Naive thymus-derived CD4-positive, alpha-beta T cell (primary cell): ENCODE measurements at regions not wholly inside any gene's neighbourhood (a gene's known extent, or its start where the extent isn't known, plus 50 kb on each side); places are given as distances from the start of the nearest gene placed in this dataset.

Source experiments
- ATAC-seq: fragments of 150-1000 bp; cut with Tn5 transposase; 2 replicates; pipeline ENCODE4 v1.10.0; 2021; ENCODE audit warnings: mild to moderate bottlenecking, moderate library complexity
- CTCF ChIA-PET: fragments of 350-600 bp; sonication (Branson Sonifier 250); formaldehyde crosslinking; loops from one replicate; lab custom pipeline; 2021; ENCODE audit warnings: antibody characterized with exemption; lab: Charles Lee
- POLR2A ChIA-PET: fragments of 350-600 bp; sonication (Branson Sonifier 250); formaldehyde crosslinking; loops from one replicate; lab custom pipeline; 2021; ENCODE audit warnings: antibody characterized with exemption, inconsistent platforms; lab: Charles Lee
- DNase-seq, 9 donors: peaks; one replicate each; pipeline versions ENCODE4 v3.0.0 to v3.0.0-alpha.2; 2020 to 2022; ENCODE audit warnings: mixed read lengths in 1 of 9
- H3K27ac ChIP-seq: one replicate; pipeline ENCODE4 v1.7.0; 2013; ENCODE audit warnings: mild to moderate bottlenecking, low read depth, low read length, moderate library complexity
- H3K27me3 ChIP-seq, 2 donors: one replicate each; pipeline ENCODE4 v1.7.0; 2013; ENCODE audit warnings: low read length in 2 of 2, mild to moderate bottlenecking in 2 of 2, moderate library complexity in 2 of 2; ENCODE audit not compliant: control insufficient read depth in 2 of 2, insufficient read depth in 2 of 2
- H3K36me3 ChIP-seq, 3 experiments: 1 replicate in 2 of 3; 2 replicates in 1 of 3; pipeline ENCODE4 v1.7.0; 2013; ENCODE audit warnings: low read length in 3 of 3, mild to moderate bottlenecking in 3 of 3, moderate library complexity in 1 of 3; ENCODE audit not compliant: insufficient read depth in 3 of 3, control insufficient read depth in 2 of 3
- H3K4me1 ChIP-seq, 2 donors: one replicate each; pipeline ENCODE4 v1.7.0; 2013; ENCODE audit warnings: low read length in 2 of 2, mild to moderate bottlenecking in 2 of 2, moderate library complexity in 1 of 2; ENCODE audit not compliant: control insufficient read depth in 2 of 2, insufficient read depth in 2 of 2
- H3K4me3 ChIP-seq: 2 replicates; pipeline ENCODE4 v1.7.0; 2013; ENCODE audit warnings: mild to moderate bottlenecking, low read length
- H3K9me3 ChIP-seq, 3 experiments: 1 replicate in 2 of 3; 2 replicates in 1 of 3; pipeline ENCODE4 v1.7.0; 2013; ENCODE audit warnings: low read length in 3 of 3; ENCODE audit not compliant: control insufficient read depth in 2 of 3
- H3K27ac Mint-ChIP-seq, 9 donors: one replicate each; pipeline ENCODE4 v1.8.0; 2020 to 2022; ENCODE audit warnings: mixed read lengths in 9 of 9, mild to moderate bottlenecking in 8 of 9, moderate library complexity in 5 of 9, inconsistent platforms in 2 of 9
- H3K27me3 Mint-ChIP-seq, 5 donors: one replicate each; pipeline ENCODE4 v1.8.0; 2021 to 2022; ENCODE audit warnings: mixed read lengths in 5 of 5, mild to moderate bottlenecking in 1 of 5
- H3K36me3 Mint-ChIP-seq, 5 donors: one replicate each; pipeline ENCODE4 v1.8.0; 2020 to 2022; ENCODE audit warnings: mixed read lengths in 5 of 5, mild to moderate bottlenecking in 3 of 5, inconsistent platforms in 1 of 5
- H3K4me1 Mint-ChIP-seq, 7 donors: one replicate each; pipeline ENCODE4 v1.8.0; 2020 to 2022; ENCODE audit warnings: mixed read lengths in 7 of 7, mild to moderate bottlenecking in 3 of 7, inconsistent platforms in 1 of 7
- H3K4me3 Mint-ChIP-seq, 10 donors: one replicate each; pipeline ENCODE4 v1.8.0; 2020 to 2022; ENCODE audit warnings: mild to moderate bottlenecking in 10 of 10, mixed read lengths in 10 of 10, moderate library complexity in 6 of 10, inconsistent platforms in 2 of 10
- H3K9me3 Mint-ChIP-seq, 11 donors: one replicate each; pipeline ENCODE4 v1.8.0; 2020 to 2022; ENCODE audit warnings: mixed read lengths in 11 of 11, mild to moderate bottlenecking in 4 of 11, inconsistent platforms in 1 of 11, moderate library complexity in 1 of 11
- intact Hi-C, 2 donors: fragments of 100-400 bp; cut with micrococcal nuclease; formaldehyde crosslinking; loops; one replicate each; pipeline ENCODE4 v1.15.1; 2023

DNA sequence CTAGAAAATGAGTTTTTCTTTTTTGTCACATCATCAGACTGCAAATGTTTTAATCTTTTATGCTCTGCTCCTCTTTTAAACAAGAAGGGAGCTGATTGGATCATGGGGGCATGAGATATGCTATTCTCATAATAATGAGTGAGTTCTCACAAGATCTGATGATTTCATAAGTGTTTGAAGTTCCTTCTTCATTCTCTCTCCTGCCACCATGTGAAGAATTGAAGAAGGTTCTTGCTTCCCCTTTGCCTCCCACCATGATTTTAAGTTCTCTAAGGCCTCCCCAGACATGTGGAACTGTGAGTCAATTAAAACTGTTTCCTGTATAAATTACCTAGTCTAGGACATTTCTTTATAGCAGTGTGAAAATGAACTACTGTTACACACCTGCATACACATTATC is 218.2 kb downstream of the NRIP1 start:
- no peak for ATAC-seq
- CTCF ChIA-PET, result no interaction called here
- Mint-ChIP-seq H3K9me3 (peaks cover 0 to 20% (median 9%) of the 10 kb centered on the region in 11 donors), H3K27ac (no peak overlapping the region), H3K4me3 (no peak overlapping the region), H3K4me1 (no peaks in the 10 kb centered on the region), H3K36me3 (peaks cover 0 to 12% (median 4%) of the 10 kb centered on the region in 5 donors), H3K27me3 (no peaks in the 10 kb centered on the region)
- POLR2A ChIA-PET, result no interaction called here
- Histone ChIP-seq H3K9me3 (no peaks in the 10 kb centered on the region), H3K27ac (no peak overlapping the region), H3K4me3 (no peak overlapping the region), H3K27me3 (no peaks in the 10 kb centered on the region), H3K36me3 (no peaks in the 10 kb centered on the region), H3K4me1 (no peaks in the 10 kb centered on the region)
- DNase-seq, result no peak
- intact Hi-C loops, result no loop called here

DNA sequence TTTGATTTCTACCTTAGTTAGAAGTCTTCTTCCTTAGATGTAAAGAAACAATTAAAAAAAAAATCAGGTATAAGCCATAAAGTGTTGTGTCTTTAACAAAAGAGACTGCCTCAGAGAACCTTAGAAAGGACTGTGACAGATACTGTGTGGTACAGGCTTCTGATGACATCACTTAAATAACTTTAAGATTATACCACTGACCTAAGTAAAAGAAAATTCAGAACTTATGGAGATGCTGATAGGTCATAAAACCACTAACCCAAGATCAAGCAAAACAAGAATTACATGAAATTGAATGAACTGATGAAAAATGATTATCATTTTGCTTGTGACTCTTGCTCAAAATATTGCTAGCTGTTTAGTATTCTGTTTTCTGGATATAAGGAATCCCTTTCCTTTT is 220.8 kb downstream of the NRIP1 start:
- DNase-seq, result no peak
- Mint-ChIP-seq H3K27ac (no peak overlapping the region), H3K36me3 (peaks cover 0 to 12% (median 4%) of the 10 kb centered on the region in 5 donors), H3K9me3 (peaks cover 0 to 20% (median 9%) of the 10 kb centered on the region in 11 donors), H3K4me3 (no peak overlapping the region), H3K27me3 (no peaks in the 10 kb centered on the region), H3K4me1 (no peaks in the 10 kb centered on the region)
- Histone ChIP-seq H3K4me3 (no peak overlapping the region), H3K9me3 (no peaks in the 10 kb centered on the region), H3K4me1 (no peaks in the 10 kb centered on the region), H3K27me3 (no peaks in the 10 kb centered on the region), H3K27ac (no peak overlapping the region), H3K36me3 (no peaks in the 10 kb centered on the region)
- no peak for ATAC-seq
- CTCF ChIA-PET, result no interaction called here
- intact Hi-C loops, result no loop called here
- POLR2A ChIA-PET, result no interaction called here

DNA sequence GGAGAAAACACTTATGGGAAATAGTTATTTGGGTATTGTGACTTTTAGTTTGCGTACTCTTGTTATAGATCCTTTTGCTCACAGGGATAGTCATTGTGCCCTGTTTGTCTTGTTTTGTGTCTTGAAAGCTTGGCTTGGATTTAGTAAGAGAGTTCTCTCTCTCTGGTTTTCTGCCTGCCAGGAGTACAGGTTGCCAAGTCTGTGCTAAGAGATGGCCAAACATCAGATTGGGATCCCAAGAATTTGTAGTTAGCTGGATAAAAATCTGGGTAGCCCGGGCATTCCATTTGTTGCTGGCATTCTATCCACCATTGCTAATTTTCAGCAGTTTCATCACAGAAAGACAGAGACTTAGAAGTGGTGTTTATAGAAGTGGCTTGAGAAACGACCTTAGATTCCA is 222.2 kb downstream of the NRIP1 start:
- H3K4me1 Mint-ChIP-seq, result no peaks in the 10 kb centered on the region
- Histone ChIP-seq H3K27me3 (no peaks in the 10 kb centered on the region), H3K27ac (no peak overlapping the region), H3K4me1 (no peaks in the 10 kb centered on the region), H3K36me3 (no peaks in the 10 kb centered on the region), H3K4me3 (no peak overlapping the region), H3K9me3 (no peaks in the 10 kb centered on the region)
- H3K36me3 Mint-ChIP-seq, result peaks cover 0 to 12% (median 4%) of the 10 kb centered on the region in 5 donors
- ChIA-PET POLR2A (no interaction called here), CTCF (no interaction called here)
- DNase-seq, result no peak
- H3K27ac Mint-ChIP-seq, result no peak overlapping the region
- no peak for ATAC-seq
- no peak overlapping the region for H3K4me3 Mint-ChIP-seq
- peaks cover 0 to 20% (median 9%) of the 10 kb centered on the region in 11 donors for H3K9me3 Mint-ChIP-seq
- no peaks in the 10 kb centered on the region for H3K27me3 Mint-ChIP-seq
- intact Hi-C loops, result no loop called here

- CTCF ChIA-PET, result no interaction called here
- Histone ChIP-seq H3K9me3 (no peaks in the 10 kb centered on the region), H3K27me3 (no peaks in the 10 kb centered on the region), H3K36me3 (no peaks in the 10 kb centered on the region), H3K27ac (no peak overlapping the region), H3K4me1 (no peaks in the 10 kb centered on the region), H3K4me3 (no peak overlapping the region)
- intact Hi-C loops, result no loop called here
- H3K27ac Mint-ChIP-seq, result peak overlapping the region in 1 of 9 donors; percentile 11
- POLR2A ChIA-PET, result no interaction called here
- DNase-seq (no peak), ATAC-seq (no peak)
- peaks cover 0 to 16% (median 8%) of the 10 kb centered on the region in 11 donors for H3K9me3 Mint-ChIP-seq
- H3K4me3 Mint-ChIP-seq, result no peak overlapping the region
- H3K4me1 Mint-ChIP-seq, result peaks cover 0 to 4% (median 0%) of the 10 kb centered on the region in 7 donors
- H3K36me3 Mint-ChIP-seq, result peaks cover 0 to 11% (median 4%) of the 10 kb centered on the region in 5 donors
- H3K27me3 Mint-ChIP-seq, result no peaks in the 10 kb centered on the region
These were observed 223.0 kb downstream of the NRIP1 start for GRCh38 chr21:14841511-14842472.

DNA sequence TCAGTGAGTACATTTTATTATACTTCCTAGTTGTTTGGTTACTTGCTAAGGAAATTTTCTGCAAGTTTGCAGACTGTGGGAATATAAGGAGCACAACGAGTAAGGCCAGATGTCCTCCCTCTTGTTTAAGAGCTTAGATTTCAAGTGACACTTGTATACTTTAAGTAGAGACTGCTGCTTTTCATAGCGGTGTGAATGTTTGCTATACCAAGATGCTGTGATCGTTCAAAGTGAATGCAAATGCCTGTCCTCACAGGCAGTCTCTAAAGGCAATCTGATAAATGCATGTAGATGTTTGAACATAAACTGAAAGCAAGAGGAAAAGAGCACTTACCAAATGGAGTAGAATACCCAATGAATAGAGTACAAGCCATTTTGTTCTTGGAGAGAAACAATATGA is 226.4 kb downstream of the NRIP1 start:
- Histone ChIP-seq H3K27ac (no peak overlapping the region), H3K27me3 (no peaks in the 10 kb centered on the region), H3K36me3 (no peaks in the 10 kb centered on the region), H3K9me3 (no peaks in the 10 kb centered on the region), H3K4me3 (no peak overlapping the region), H3K4me1 (no peaks in the 10 kb centered on the region)
- ChIA-PET CTCF (no interaction called here), POLR2A (no interaction called here)
- Mint-ChIP-seq H3K4me3 (no peak overlapping the region), H3K36me3 (no peaks in the 10 kb centered on the region), H3K4me1 (peaks cover 0 to 4% (median 0%) of the 10 kb centered on the region in 7 donors), H3K27ac (no peak overlapping the region), H3K9me3 (peaks cover 0 to 5% (median 0%) of the 10 kb centered on the region in 11 donors), H3K27me3 (no peaks in the 10 kb centered on the region)
- ATAC-seq (no peak), DNase-seq (no peak)
- intact Hi-C loops, result no loop called here

DNA sequence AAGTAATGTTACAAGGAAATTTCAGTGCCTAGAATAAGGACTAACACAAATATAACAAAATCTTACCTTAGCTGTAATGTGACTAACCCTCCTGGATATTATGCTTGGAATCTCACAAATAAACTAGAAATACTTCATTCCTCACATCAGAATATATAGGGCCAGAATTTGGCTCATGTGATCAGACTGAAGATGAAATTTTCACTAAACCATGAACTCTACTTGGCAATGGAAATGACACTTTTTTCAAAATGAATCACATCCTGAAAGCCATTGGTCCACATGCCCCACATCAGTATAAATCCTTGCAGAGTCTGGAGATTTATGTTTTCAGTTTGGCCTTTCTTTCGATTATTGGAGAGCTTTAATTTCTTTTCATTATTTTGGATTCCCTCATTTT is 227.8 kb downstream of the NRIP1 start:
- Histone ChIP-seq H3K27ac (no peak overlapping the region), H3K27me3 (no peaks in the 10 kb centered on the region), H3K4me1 (no peaks in the 10 kb centered on the region), H3K36me3 (no peaks in the 10 kb centered on the region), H3K4me3 (no peak overlapping the region), H3K9me3 (no peaks in the 10 kb centered on the region)
- ChIA-PET CTCF (no interaction called here), POLR2A (no interaction called here)
- Mint-ChIP-seq H3K36me3 (no peaks in the 10 kb centered on the region), H3K4me3 (no peak overlapping the region), H3K4me1 (peaks cover 0 to 4% (median 0%) of the 10 kb centered on the region in 7 donors), H3K9me3 (peaks cover 0 to 3% (median 0%) of the 10 kb centered on the region in 11 donors), H3K27ac (no peak overlapping the region), H3K27me3 (no peaks in the 10 kb centered on the region)
- intact Hi-C loops, result no loop called here
- ATAC-seq (no peak), DNase-seq (no peak)
